K562 (cell line): ENCODE measurements at regions not wholly inside any gene's neighbourhood (a gene's known extent, or its start where the extent isn't known, plus 50 kb on each side); places are given as distances from the start of the nearest gene placed in this dataset.

Experiments used
- BHLHE40 ChIP-seq: IDR thresholded peaks from 2 replicates; pipeline ENCODE4 v1.6.1; 2011; ENCODE audit warnings: low read length, improper control_type of control experiment
- CBFB ChIP-seq: sonication (generic); formaldehyde crosslinking; IDR thresholded peaks from 2 replicates; pipeline ENCODE4 v1.4.0; 2020; ENCODE audit warnings: mild to moderate bottlenecking, missing genetic modification reagents
- EHMT2 ChIP-seq: fragments of 450-650 bp; IDR thresholded peaks from 2 replicates; pipeline ENCODE4 v1.6.1; 2018; ENCODE audit warnings: antibody characterized with exemption
- GABPA ChIP-seq: fragments of 200-800 bp; sonication (Bioruptor generic); conservative IDR thresholded peaks from 2 replicates; pipeline ENCODE4 v1.6.1; 2016; ENCODE audit warnings: low read depth, missing genetic modification characterization, missing compliant biosample characterization
- JUN ChIP-seq, 2 experiments: sonication (generic) in 1 of 2; formaldehyde crosslinking in 1 of 2; IDR thresholded peaks; 2 replicates each; pipeline versions ENCODE4 v1.6.1 to v1.8.0; 2012 to 2022; ENCODE audit warnings: borderline replicate concordance in 2 of 2, mild to moderate bottlenecking in 2 of 2, improper control_type of control experiment in 1 of 2, low read depth in 1 of 2, low read length in 1 of 2, missing genetic modification reagents in 1 of 2
- U2AF2 ChIP-seq: fragments of 200-400 bp; formaldehyde crosslinking; optimal IDR thresholded peaks from 2 replicates; pipeline ENCODE3; 2017; ENCODE audit warnings: low read depth, mild to moderate bottlenecking, low read length
- ZBTB43 ChIP-seq: sonication (generic); formaldehyde crosslinking; IDR thresholded peaks from 2 replicates; pipeline ENCODE4 v1.8.0; 2023; ENCODE audit warnings: mild to moderate bottlenecking, missing genetic modification reagents
- ZNF449 ChIP-seq: fragments of 250-450 bp; sonication (Bioruptor Pico); IDR thresholded peaks from 2 replicates; pipeline ENCODE4 v1.8.0; 2022; ENCODE audit warnings: moderate library complexity, mild to moderate bottlenecking, inconsistent platforms
- TF ChIP-seq, protein P1 (sequence below), 2 experiments: fragments of 450-650 bp in 1 of 2; sonication (generic) in 1 of 2; formaldehyde crosslinking in 1 of 2; IDR thresholded peaks in 1 of 2; conservative IDR thresholded peaks in 1 of 2; 2 replicates each; pipeline versions ENCODE4 v1.6.1 to v1.8.1; 2016 to 2023; ENCODE audit warnings: mild to moderate bottlenecking in 2 of 2, moderate library complexity in 2 of 2, inconsistent platforms in 1 of 2, missing genetic modification reagents in 1 of 2
- TF ChIP-seq, protein P2 (sequence below), 3 experiments: IDR thresholded peaks in 2 of 3; conservative IDR thresholded peaks in 1 of 3; 2 replicates each; pipeline ENCODE4 v1.5.1; 2011 to 2012; ENCODE audit warnings: low read length in 3 of 3, mild to moderate bottlenecking in 3 of 3, control low read depth in 2 of 3, improper control_type of control experiment in 1 of 3, inconsistent platforms in 1 of 3, low read depth in 1 of 3, mixed read lengths in 1 of 3, moderate library complexity in 1 of 3; ENCODE audit not compliant: insufficient read depth in 2 of 3
- TF ChIP-seq, protein P3 (sequence below): sonication (generic); formaldehyde crosslinking; IDR thresholded peaks from 2 replicates; pipeline ENCODE4 v1.8.1; 2023; ENCODE audit warnings: mild to moderate bottlenecking, missing genetic modification reagents, moderate library complexity

DNA sequence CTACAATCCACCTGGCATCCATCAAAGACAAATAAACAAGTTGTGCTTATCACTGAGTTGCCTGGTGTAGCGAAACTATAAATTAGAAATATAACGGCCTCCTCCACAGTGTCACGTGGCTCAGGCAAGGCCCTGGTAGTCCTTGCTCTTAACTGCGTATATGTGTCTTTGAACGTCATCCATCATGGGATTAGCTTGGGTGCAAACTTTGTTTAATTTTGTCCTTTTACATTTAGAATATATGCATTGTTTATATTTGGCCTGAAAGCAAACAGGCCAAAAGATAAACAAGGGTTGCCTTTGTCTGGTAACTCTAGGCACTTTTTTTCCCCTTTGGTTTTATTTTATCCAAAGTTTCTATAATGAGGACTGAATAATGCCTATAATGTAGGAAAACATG, 184.9 kb downstream of the KIT start:
- TF ChIP-seq, protein P1, sequence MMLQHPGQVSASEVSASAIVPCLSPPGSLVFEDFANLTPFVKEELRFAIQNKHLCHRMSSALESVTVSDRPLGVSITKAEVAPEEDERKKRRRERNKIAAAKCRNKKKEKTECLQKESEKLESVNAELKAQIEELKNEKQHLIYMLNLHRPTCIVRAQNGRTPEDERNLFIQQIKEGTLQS (IDR thresholded peaks at IDR 0.05) = no peak
- TF ChIP-seq, protein P1 (CRISPR knock-in tag; conservative IDR thresholded peaks at IDR 0.05) = no peak
- TF ChIP-seq ZBTB43 (no peak), BHLHE40 (no peak), U2AF2 (no peak), CBFB (CRISPR knock-in tag) (no peak), JUN (IDR thresholded peaks at IDR 0.05; ENCODE audit: borderline replicate concordance, low read depth, low read length) (no peak), JUN (CRISPR knock-in tag; IDR thresholded peaks at IDR 0.05; ENCODE audit: borderline replicate concordance) (no peak), ZNF449 (CRISPR knock-in tag) (no peak), GABPA (tag) (no peak), EHMT2 (no peak)
- TF ChIP-seq, protein P2, sequence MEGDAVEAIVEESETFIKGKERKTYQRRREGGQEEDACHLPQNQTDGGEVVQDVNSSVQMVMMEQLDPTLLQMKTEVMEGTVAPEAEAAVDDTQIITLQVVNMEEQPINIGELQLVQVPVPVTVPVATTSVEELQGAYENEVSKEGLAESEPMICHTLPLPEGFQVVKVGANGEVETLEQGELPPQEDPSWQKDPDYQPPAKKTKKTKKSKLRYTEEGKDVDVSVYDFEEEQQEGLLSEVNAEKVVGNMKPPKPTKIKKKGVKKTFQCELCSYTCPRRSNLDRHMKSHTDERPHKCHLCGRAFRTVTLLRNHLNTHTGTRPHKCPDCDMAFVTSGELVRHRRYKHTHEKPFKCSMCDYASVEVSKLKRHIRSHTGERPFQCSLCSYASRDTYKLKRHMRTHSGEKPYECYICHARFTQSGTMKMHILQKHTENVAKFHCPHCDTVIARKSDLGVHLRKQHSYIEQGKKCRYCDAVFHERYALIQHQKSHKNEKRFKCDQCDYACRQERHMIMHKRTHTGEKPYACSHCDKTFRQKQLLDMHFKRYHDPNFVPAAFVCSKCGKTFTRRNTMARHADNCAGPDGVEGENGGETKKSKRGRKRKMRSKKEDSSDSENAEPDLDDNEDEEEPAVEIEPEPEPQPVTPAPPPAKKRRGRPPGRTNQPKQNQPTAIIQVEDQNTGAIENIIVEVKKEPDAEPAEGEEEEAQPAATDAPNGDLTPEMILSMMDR (IDR thresholded peaks at IDR 0.05 in 2 of 3, conservative IDR thresholded peaks at IDR 0.05 in 1 of 3; ENCODE audit: insufficient read depth in 2 of 3, low read depth in 1 of 3, low read length in 3 of 3) = no peak
- TF ChIP-seq, protein P3, sequence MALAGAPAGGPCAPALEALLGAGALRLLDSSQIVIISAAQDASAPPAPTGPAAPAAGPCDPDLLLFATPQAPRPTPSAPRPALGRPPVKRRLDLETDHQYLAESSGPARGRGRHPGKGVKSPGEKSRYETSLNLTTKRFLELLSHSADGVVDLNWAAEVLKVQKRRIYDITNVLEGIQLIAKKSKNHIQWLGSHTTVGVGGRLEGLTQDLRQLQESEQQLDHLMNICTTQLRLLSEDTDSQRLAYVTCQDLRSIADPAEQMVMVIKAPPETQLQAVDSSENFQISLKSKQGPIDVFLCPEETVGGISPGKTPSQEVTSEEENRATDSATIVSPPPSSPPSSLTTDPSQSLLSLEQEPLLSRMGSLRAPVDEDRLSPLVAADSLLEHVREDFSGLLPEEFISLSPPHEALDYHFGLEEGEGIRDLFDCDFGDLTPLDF (CRISPR knock-in tag) = no peak
